T47D (cell line): ENCODE measurements at regions not wholly inside any gene's neighbourhood (a gene's known extent, or its start where the extent isn't known, plus 50 kb on each side); places are given as distances from the start of the nearest gene placed in this dataset.

ENCODE experiments used
- DNase-seq, 2 experiments: peaks; one replicate each; pipeline versions ENCODE4 v3.0.0 to v3.0.0-alpha.2; 2011 to 2012; ENCODE audit warnings: low read depth in 1 of 2, low spot score in 1 of 2
- JUND ChIP-seq: IDR thresholded peaks from 2 replicates; pipeline ENCODE4 v1.6.1; 2012; ENCODE audit warnings: low read depth
- in situ Hi-C: cut with HindIII; loops from 2 replicates; pipeline ENCODE4 v1.10.0; 2016; ENCODE audit warnings: low sequenced_read_pairs, low pct_unique_long_range_greater_than_20kb

- no peak for TF ChIP-seq JUND
- DNase-seq = no peak
- in situ Hi-C loops = no loop called here
Observed at GRCh38 chr17:34874478-34874877, 86.8 kb downstream of the CCT6B start.

GRCh38 chr17:34872640-34873039 lies 88.6 kb downstream of the CCT6B start:
- TF ChIP-seq JUND = no peak

GRCh38 chr17:34869641-34870040 lies 91.6 kb downstream of the CCT6B start:
- in situ Hi-C loops = no loop called here
- no peak for TF ChIP-seq JUND
- no peak for DNase-seq

More at GRCh38 chr17:34872640-34873039, 88.6 kb downstream of the CCT6B start:
- DNase-seq = no peak
- in situ Hi-C loops = no loop called here

- no peak for DNase-seq
- in situ Hi-C loops = no loop called here
- TF ChIP-seq JUND = no peak
Observed at GRCh38 chr17:34865716-34866115, 95.5 kb downstream of the CCT6B start.

GRCh38 chr17:34862384-34862783 lies 98.9 kb downstream of the CCT6B start:
- in situ Hi-C loops = no loop called here
- no peak for TF ChIP-seq JUND
- no peak for DNase-seq

GRCh38 chr17:34861864-34862263 lies 99.4 kb downstream of the CCT6B start:
- no peak for DNase-seq
- TF ChIP-seq JUND = no peak
- in situ Hi-C loops = no loop called here

GRCh38 chr17:34859652-34860051 lies 101.6 kb downstream of the CCT6B start:
- TF ChIP-seq JUND = no peak
- in situ Hi-C loops = no loop called here
- DNase-seq = no peak

- no peak for TF ChIP-seq JUND
- in situ Hi-C loops = no loop called here
- no peak for DNase-seq
Observed at GRCh38 chr17:34858591-34859565, 102.4 kb downstream of the CCT6B start.

GRCh38 chr17:34853924-34854323 lies 107.3 kb downstream of the CCT6B start:
- in situ Hi-C loops = no loop called here
- no peak for TF ChIP-seq JUND
- no peak for DNase-seq

GRCh38 chr17:34852614-34853013 lies 108.6 kb downstream of the CCT6B start:
- DNase-seq = no peak
- in situ Hi-C loops = no loop called here
- TF ChIP-seq JUND = no peak

GRCh38 chr17:34851961-34852540 lies 109.2 kb downstream of the CCT6B start:
- in situ Hi-C loops = no loop called here
- no peak for TF ChIP-seq JUND
- no peak for DNase-seq

- in situ Hi-C loops = no loop called here
- no peak for DNase-seq
- no peak for TF ChIP-seq JUND
Observed at GRCh38 chr17:34850964-34851363, 110.3 kb downstream of the CCT6B start.

GRCh38 chr17:34850023-34850422 lies 111.2 kb downstream of the CCT6B start:
- in situ Hi-C loops = no loop called here
- no peak for TF ChIP-seq JUND
- DNase-seq = no peak
